Spleen (tissue), 11 donors: ENCODE measurements at regions not wholly inside any gene's neighbourhood (a gene's known extent, or its start where the extent isn't known, plus 50 kb on each side); places are given as distances from the start of the nearest gene placed in this dataset.

Source experiments
- DNase-seq: peaks from one replicate; pipeline ENCODE4 v3.0.0-alpha.2; 2020
- H3K27ac ChIP-seq, 8 donors: fragments of 200-600 bp; sonication (generic) in 7 of 8; 1 replicate in 4 of 8; 2 replicates in 4 of 8; pipeline versions ENCODE4 v1.5.0 to v1.8.0; 2016 to 2021; ENCODE audit warnings: inconsistent platforms in 4 of 8, mild to moderate bottlenecking in 4 of 8, moderate library complexity in 1 of 8
- H3K27me3 ChIP-seq, 7 donors: fragments of 200-600 bp; sonication (generic) in 6 of 7; replicated peaks in 1 of 7; 1 replicate in 4 of 7; 2 replicates in 3 of 7; pipeline versions ENCODE4 v1.5.0 to v1.8.0; 2016 to 2021; ENCODE audit warnings: inconsistent platforms in 3 of 7, mild to moderate bottlenecking in 1 of 7
- H3K36me3 ChIP-seq, 6 donors: fragments of 200-600 bp; sonication (generic) in 5 of 6; 1 replicate in 4 of 6; 2 replicates in 2 of 6; pipeline versions ENCODE4 v1.5.0 to v1.8.0; 2016 to 2021; ENCODE audit warnings: inconsistent platforms in 2 of 6
- H3K4me1 ChIP-seq, 6 donors: fragments of 200-600 bp; sonication (generic) in 5 of 6; 1 replicate in 3 of 6; 2 replicates in 3 of 6; pipeline versions ENCODE4 v1.5.0 to v1.8.0; 2016 to 2021; ENCODE audit warnings: inconsistent platforms in 3 of 6
- H3K4me3 ChIP-seq, 8 donors: fragments of 200-600 bp; sonication (generic) in 7 of 8; 1 replicate in 4 of 8; 2 replicates in 4 of 8; pipeline versions ENCODE4 v1.5.0 to v1.8.0; 2016 to 2021; ENCODE audit warnings: inconsistent platforms in 4 of 8, mild to moderate bottlenecking in 4 of 8, moderate library complexity in 2 of 8
- H3K9me3 ChIP-seq, 8 donors: fragments of 200-600 bp; sonication (generic) in 7 of 8; 1 replicate in 4 of 8; 2 replicates in 4 of 8; pipeline versions ENCODE4 v1.5.0 to v1.8.0; 2016 to 2021; ENCODE audit warnings: inconsistent platforms in 4 of 8
- POLR2A ChIP-seq, 3 donors: fragments of 450-650 bp; IDR thresholded peaks; one replicate each; pipeline ENCODE4 v1.5.1; 2017; ENCODE audit warnings: antibody characterized with exemption in 3 of 3, mild to moderate bottlenecking in 1 of 3
- POLR2AphosphoS5 ChIP-seq, 3 donors: sonication (generic); formaldehyde crosslinking; IDR thresholded peaks; one replicate each; pipeline ENCODE4 v1.5.1; 2017; ENCODE audit warnings: antibody characterized with exemption in 3 of 3
- WGBS, 5 donors: extraction: QIAGEN DNeasy Blood & Tissue Kit in 3 of 5; methylation state at CpG; one replicate each; pipeline versions ENCODE4 v1.1.5 to v1.1.7; 2013 to 2018; 5-methylcytosine and 5-hydroxymethylcytosine counted together
- intact Hi-C: fragments of 100-400 bp; cut with DNase I; formaldehyde crosslinking; loops from one replicate; pipeline ENCODE4 v1.15.0; 2023; ENCODE audit warnings: low total_unique reads
- TF ChIP-seq, protein P1 (sequence below), 11 experiments: fragments of 200-600 bp in 7 of 11; fragments of 450-650 bp in 4 of 11; sonication (generic) in 4 of 11; IDR thresholded peaks in 8 of 11; conservative IDR thresholded peaks in 3 of 11; 1 replicate in 7 of 11; 2 replicates in 4 of 11; pipeline versions ENCODE4 v1.4.0 to v1.8.0; 2016 to 2021; ENCODE audit warnings: antibody characterized with exemption in 11 of 11, inconsistent platforms in 4 of 11, mild to moderate bottlenecking in 1 of 11
- donor health status: healthy with polysubstance abuse.
- donor health status: DM: no; HTN: no; CAD: no; lungs with moderate emphysema.
- donor health status: DM: no; HTN: no; CAD: no.
- donor health status: Bipolar disorder and iron deficiency.
- donor health status: healthy.
- donor health status: DM: no; HTN: no; CAD: no.
- donor health status: DM: yes; HTN: yes; CAD: no.

DNA sequence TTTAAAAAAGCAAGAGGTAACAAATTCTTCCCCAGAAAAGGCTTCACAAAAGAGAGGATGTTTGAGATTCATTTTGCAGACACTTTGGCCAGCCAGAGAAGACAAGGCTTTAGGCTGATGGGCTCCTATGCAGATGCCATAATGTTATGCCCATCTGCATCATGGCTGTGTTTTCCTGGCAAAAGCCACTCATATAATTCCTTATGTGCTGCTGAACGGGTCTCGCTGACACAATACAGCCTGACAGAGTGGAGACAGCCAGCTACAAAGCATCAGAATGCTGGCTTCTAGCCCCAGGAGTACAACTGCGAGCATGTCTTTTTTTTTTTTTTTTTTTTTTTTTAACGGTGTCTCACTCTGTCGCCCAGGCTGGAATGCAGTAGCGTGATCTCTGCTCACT is 1157.4 kb upstream of the AUTS2 start:
- H3K27me3 ChIP-seq, result no peaks in the 10 kb centered on the region
- no peak overlapping the region for H3K4me3 ChIP-seq
- intact Hi-C loops, result no loop called here
- H3K36me3 ChIP-seq, result no peaks in the 10 kb centered on the region
- 61 to 86% (median 83%) methylated on average over 6 of the region's 6 CpGs for WGBS, 5 donors
- TF ChIP-seq POLR2AphosphoS5 (IDR thresholded peaks at IDR 0.05) (no peak), POLR2A (IDR thresholded peaks at IDR 0.05) (no peak)
- TF ChIP-seq, protein P1, sequence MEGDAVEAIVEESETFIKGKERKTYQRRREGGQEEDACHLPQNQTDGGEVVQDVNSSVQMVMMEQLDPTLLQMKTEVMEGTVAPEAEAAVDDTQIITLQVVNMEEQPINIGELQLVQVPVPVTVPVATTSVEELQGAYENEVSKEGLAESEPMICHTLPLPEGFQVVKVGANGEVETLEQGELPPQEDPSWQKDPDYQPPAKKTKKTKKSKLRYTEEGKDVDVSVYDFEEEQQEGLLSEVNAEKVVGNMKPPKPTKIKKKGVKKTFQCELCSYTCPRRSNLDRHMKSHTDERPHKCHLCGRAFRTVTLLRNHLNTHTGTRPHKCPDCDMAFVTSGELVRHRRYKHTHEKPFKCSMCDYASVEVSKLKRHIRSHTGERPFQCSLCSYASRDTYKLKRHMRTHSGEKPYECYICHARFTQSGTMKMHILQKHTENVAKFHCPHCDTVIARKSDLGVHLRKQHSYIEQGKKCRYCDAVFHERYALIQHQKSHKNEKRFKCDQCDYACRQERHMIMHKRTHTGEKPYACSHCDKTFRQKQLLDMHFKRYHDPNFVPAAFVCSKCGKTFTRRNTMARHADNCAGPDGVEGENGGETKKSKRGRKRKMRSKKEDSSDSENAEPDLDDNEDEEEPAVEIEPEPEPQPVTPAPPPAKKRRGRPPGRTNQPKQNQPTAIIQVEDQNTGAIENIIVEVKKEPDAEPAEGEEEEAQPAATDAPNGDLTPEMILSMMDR (IDR thresholded peaks at IDR 0.05 in 8 of 11, conservative IDR thresholded peaks at IDR 0.05 in 3 of 11), result no peak
- peaks cover 0 to 41% (median 21%) of the 10 kb centered on the region in 8 donors for H3K9me3 ChIP-seq
- no peak overlapping the region for H3K27ac ChIP-seq
- no peak for DNase-seq
- H3K4me1 ChIP-seq, result no peaks in the 10 kb centered on the region

DNA sequence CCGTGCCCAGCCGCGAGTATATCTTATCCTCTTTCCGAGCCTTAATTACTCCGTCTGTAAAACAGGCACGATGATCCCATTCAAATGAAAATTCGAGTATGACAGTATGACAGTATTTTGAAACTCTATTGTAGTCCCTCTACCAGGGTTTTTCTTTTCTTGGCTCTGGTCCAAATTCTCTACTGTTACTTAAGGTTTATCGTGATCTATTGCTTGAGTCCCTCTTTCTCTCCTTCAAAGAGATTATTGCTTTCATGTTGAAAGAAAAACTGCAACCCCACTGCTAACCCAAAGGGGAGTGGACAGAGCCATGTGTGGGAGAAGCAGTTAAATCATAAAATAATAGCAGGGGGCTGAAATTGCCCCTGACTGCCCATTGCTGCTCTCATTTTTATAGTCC is 1156.6 kb upstream of the AUTS2 start:
- Histone ChIP-seq H3K36me3 (no peaks in the 10 kb centered on the region), H3K4me1 (no peaks in the 10 kb centered on the region), H3K27me3 (no peaks in the 10 kb centered on the region), H3K27ac (no peak overlapping the region), H3K4me3 (no peak overlapping the region), H3K9me3 (peaks cover 0 to 41% (median 21%) of the 10 kb centered on the region in 8 donors)
- 79 to 90% (median 87%) methylated on average over 8 of the region's 8 CpGs for WGBS, 5 donors
- TF ChIP-seq, protein P1 (IDR thresholded peaks at IDR 0.05 in 8 of 11, conservative IDR thresholded peaks at IDR 0.05 in 3 of 11), result no peak
- no peak for TF ChIP-seq POLR2A (IDR thresholded peaks at IDR 0.05)
- no peak for TF ChIP-seq POLR2AphosphoS5 (IDR thresholded peaks at IDR 0.05)
- no peak for DNase-seq
- intact Hi-C loops, result no loop called here

DNA sequence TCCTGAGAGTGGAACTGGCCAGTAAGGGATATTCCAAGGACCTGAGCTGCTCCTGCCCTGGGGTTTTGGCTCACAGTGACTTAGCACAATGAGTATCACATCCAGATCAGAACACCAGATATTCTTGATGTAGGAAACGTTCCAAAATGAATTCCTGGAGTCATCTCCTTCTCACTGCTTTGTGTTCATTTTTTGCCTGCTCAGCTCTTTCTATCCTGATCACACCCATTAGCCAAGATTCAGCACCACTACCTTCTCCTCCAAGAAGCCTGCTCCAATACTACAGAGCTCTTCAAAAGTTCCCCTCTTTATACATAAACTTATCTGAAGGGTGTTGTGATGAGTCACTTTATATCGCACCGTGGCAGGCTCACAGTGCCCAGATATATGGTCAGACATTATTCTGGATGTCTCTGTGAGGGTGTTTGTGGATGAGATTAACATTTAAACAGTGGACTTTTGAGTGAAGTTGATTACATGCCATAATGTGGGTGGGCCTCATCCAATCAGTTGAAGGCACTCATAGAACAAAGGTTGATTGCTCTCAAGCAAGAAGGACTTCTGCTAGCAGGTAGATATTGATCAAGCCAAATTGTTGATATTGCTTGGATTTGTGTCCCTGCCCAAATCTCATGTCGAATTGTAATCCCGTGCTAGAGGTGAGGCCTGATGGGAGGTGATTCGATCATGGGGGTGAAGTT is 1155.2 kb upstream of the AUTS2 start:
- intact Hi-C loops, result no loop called here
- WGBS, 5 donors, result 74 to 88% (median 81%) methylated on average over 6 of the region's 6 CpGs
- DNase-seq, result no peak

DNA sequence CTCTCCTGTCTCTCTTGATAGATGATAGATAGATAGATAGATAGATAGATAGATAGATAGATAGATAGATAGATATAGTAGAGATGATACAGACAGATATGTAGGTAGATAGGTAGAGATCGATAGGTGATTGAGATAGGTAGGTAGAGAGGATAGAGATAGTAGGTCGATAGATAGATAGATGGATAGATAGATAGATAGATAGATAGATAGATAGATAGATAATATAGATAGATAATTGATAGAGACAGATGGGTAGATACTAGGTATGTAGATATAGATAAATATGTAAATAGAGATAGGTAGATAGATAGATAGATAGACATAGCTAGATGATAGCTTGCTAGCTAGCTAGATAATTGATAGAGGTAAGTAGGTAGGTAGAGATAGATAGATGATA is 1154.2 kb upstream of the AUTS2 start:
- Histone ChIP-seq H3K36me3 (no peaks in the 10 kb centered on the region), H3K4me1 (no peaks in the 10 kb centered on the region), H3K27me3 (no peaks in the 10 kb centered on the region), H3K4me3 (no peak overlapping the region), H3K9me3 (peaks cover 0 to 38% (median 10%) of the 10 kb centered on the region in 8 donors), H3K27ac (no peak overlapping the region)
- intact Hi-C loops, result no loop called here
- WGBS, 5 donors, result 80 to 93% (median 84%) methylated on average over 2 of the region's 2 CpGs
- no peak for DNase-seq
- TF ChIP-seq POLR2AphosphoS5 (IDR thresholded peaks at IDR 0.05), result no peak
- no peak for TF ChIP-seq POLR2A (IDR thresholded peaks at IDR 0.05)

More for the DNA sequence above, 1155.2 kb upstream of the AUTS2 start:
- Histone ChIP-seq H3K9me3 (peaks cover 0 to 40% (median 18%) of the 10 kb centered on the region in 8 donors), H3K27ac (no peak overlapping the region), H3K27me3 (no peaks in the 10 kb centered on the region), H3K4me3 (no peak overlapping the region), H3K4me1 (no peaks in the 10 kb centered on the region), H3K36me3 (no peaks in the 10 kb centered on the region)
- TF ChIP-seq, protein P1 (IDR thresholded peaks at IDR 0.05 in 8 of 11, conservative IDR thresholded peaks at IDR 0.05 in 3 of 11), result no peak
- TF ChIP-seq POLR2AphosphoS5 (IDR thresholded peaks at IDR 0.05) (no peak), POLR2A (IDR thresholded peaks at IDR 0.05) (no peak)
